ENCODE measurements at regions not wholly inside any gene's neighbourhood (a gene's known extent, or its start where the extent isn't known, plus 50 kb on each side); places are given as distances from the start of the nearest gene placed in this dataset.

DNA sequence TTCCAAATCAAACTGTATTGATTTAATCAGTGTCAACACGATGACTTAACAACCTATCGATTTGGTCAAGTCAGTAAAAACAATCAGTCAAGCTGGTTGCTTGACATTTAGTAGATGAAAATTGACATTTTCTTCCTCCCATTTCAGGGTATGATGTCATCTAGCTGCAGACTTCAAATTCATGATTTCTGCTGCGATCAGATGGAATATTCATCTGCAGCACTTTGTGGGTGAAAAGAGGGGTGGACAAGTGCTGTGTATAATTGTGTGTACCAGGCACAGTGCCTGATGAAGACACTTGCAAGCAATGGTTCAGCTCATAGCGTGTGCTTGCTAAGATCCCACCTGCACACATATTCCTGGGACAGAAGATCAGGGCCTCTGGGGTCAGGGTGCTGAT is 479.8 kb downstream of the DISC1 start:
- BruUV-seq (replicated peaks), result no TSS peak
- Mint-ChIP-seq H3K36me3 (ENCODE audit: insufficient read depth, unreplicated experiment) (no peaks in the 10 kb centered on the region), H3K9me3 (ENCODE audit: unreplicated experiment) (no peaks in the 10 kb centered on the region), H3K27me3 (ENCODE audit: insufficient read depth, unreplicated experiment) (no peaks in the 10 kb centered on the region), H3K27ac (ENCODE audit: low read depth, unreplicated experiment) (no peak overlapping the region), H3K4me1 (ENCODE audit: insufficient read depth, unreplicated experiment) (no peaks in the 10 kb centered on the region), H3K4me3 (ENCODE audit: unreplicated experiment) (no peak overlapping the region)
- ChIA-PET CTCF (no interaction called here), POLR2A (interaction anchor here (0.8 to 1.7 kb wide), 2 partner anchors 21 to 43 kb away, joined by 4 to 6 read pairs; no protein-coding TSS in a partner anchor)
- intact Hi-C loops (cut with micrococcal nuclease), result no loop called here
- DNase-seq (ENCODE audit: unreplicated experiment), result no peak
- TF ChIP-seq, protein P1, sequence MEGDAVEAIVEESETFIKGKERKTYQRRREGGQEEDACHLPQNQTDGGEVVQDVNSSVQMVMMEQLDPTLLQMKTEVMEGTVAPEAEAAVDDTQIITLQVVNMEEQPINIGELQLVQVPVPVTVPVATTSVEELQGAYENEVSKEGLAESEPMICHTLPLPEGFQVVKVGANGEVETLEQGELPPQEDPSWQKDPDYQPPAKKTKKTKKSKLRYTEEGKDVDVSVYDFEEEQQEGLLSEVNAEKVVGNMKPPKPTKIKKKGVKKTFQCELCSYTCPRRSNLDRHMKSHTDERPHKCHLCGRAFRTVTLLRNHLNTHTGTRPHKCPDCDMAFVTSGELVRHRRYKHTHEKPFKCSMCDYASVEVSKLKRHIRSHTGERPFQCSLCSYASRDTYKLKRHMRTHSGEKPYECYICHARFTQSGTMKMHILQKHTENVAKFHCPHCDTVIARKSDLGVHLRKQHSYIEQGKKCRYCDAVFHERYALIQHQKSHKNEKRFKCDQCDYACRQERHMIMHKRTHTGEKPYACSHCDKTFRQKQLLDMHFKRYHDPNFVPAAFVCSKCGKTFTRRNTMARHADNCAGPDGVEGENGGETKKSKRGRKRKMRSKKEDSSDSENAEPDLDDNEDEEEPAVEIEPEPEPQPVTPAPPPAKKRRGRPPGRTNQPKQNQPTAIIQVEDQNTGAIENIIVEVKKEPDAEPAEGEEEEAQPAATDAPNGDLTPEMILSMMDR (IDR thresholded peaks at IDR 0.05; ENCODE audit: unreplicated experiment), result no peak

DNA sequence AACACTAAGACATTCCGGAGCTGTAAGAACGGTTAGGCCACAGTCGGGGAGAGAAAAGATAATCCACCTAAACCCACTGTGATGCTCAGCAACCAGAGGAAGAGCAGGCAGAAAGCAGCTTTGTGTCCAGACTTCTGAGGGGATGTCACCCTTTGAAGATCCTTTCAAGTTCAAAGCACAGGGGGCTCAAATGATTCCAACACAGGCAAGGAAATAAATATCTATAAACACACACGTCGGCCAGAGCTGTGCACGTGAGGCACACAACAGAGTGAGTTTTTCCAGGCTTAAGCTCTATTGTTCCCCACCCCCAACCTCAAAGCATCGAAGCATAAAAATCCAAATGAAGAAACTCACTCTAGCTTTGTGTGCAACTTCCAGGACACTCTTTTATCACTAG is 479.0 kb downstream of the DISC1 start:
- Mint-ChIP-seq H3K4me3 (ENCODE audit: unreplicated experiment) (no peak overlapping the region), H3K4me1 (ENCODE audit: insufficient read depth, unreplicated experiment) (no peaks in the 10 kb centered on the region), H3K36me3 (ENCODE audit: insufficient read depth, unreplicated experiment) (no peaks in the 10 kb centered on the region), H3K27me3 (ENCODE audit: insufficient read depth, unreplicated experiment) (no peaks in the 10 kb centered on the region), H3K27ac (ENCODE audit: low read depth, unreplicated experiment) (no peak overlapping the region), H3K9me3 (ENCODE audit: unreplicated experiment) (no peaks in the 10 kb centered on the region)
- ChIA-PET POLR2A (interaction anchor here (0.7 to 1.7 kb wide), 3 partner anchors 9 to 22 kb away, joined by 3 to 6 read pairs (median 4); no protein-coding TSS in a partner anchor), CTCF (no interaction called here)
- TF ChIP-seq, protein P1 (IDR thresholded peaks at IDR 0.05; ENCODE audit: unreplicated experiment), result no peak
- no TSS peak for BruUV-seq (replicated peaks)
- intact Hi-C loops (cut with micrococcal nuclease), result no loop called here
- DNase-seq (ENCODE audit: unreplicated experiment), result no peak

DNA sequence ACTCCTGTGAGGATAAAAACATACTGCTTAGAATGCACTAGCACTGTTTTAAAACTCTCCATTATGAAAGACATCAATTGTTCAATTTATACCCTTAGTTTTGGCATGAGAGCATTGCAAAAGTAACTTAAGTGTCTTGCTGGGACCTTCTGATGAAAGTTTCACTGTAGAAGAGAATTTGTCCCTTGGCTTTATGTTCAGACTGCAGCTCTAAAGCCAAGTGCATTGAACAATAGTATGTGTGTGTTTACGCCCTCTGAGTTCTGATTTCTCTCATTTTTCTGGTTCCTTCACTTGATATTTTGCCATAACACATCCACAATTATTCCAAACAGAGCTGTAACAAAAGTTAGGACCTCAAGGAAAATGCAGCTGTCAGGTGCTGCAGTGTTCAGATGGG is 474.6 kb downstream of the DISC1 start:
- Mint-ChIP-seq H3K36me3 (ENCODE audit: insufficient read depth, unreplicated experiment) (no peaks in the 10 kb centered on the region), H3K9me3 (ENCODE audit: unreplicated experiment) (peaks cover 10% of the 10 kb centered on the region), H3K27me3 (ENCODE audit: insufficient read depth, unreplicated experiment) (no peaks in the 10 kb centered on the region), H3K27ac (ENCODE audit: low read depth, unreplicated experiment) (no peak overlapping the region), H3K4me1 (ENCODE audit: insufficient read depth, unreplicated experiment) (no peaks in the 10 kb centered on the region), H3K4me3 (ENCODE audit: unreplicated experiment) (no peak overlapping the region)
- TF ChIP-seq, protein P1 (IDR thresholded peaks at IDR 0.05; ENCODE audit: unreplicated experiment), result no peak
- POLR2A ChIA-PET, result no interaction called here
- BruUV-seq (replicated peaks), result no TSS peak
- CTCF ChIA-PET, result no interaction called here
- intact Hi-C loops (cut with micrococcal nuclease), result no loop called here
- no peak for DNase-seq (ENCODE audit: unreplicated experiment)

DNA sequence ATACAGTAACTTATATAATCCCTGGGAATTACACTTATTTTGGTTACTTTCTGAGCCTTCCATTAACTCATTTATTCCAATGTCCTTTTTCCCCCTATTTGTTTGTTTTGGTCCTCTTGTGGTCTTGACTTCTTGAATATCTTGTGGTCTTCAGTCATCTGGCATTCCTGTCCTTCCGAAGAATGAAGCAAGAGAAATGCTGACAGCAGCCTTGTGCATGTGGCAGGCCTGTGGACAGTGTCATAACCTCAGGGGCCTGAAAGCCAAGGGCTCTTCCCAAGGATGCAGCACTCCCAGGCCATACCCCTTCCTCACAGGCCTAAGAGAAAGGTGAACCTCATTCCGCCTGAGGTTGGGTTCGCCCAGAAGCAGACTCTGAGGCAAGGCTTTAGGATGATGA is 470.2 kb downstream of the DISC1 start:
- H3K9me3 Mint-ChIP-seq (ENCODE audit: unreplicated experiment), result peaks cover 10% of the 10 kb centered on the region
- H3K27ac Mint-ChIP-seq (ENCODE audit: low read depth, unreplicated experiment), result no peak overlapping the region
- no peak overlapping the region for H3K4me3 Mint-ChIP-seq (ENCODE audit: unreplicated experiment)
- TF ChIP-seq, protein P1 (IDR thresholded peaks at IDR 0.05; ENCODE audit: unreplicated experiment), result no peak
- ChIA-PET CTCF (no interaction called here), POLR2A (interaction anchor here (1.2 kb wide), 1 partner anchor 14 kb away, joined by 5 read pairs; no protein-coding TSS in a partner anchor)
- BruUV-seq (replicated peaks), result no TSS peak
- no peak for DNase-seq (ENCODE audit: unreplicated experiment)
- no peaks in the 10 kb centered on the region for H3K4me1 Mint-ChIP-seq (ENCODE audit: insufficient read depth, unreplicated experiment)
- intact Hi-C loops (cut with micrococcal nuclease), result no loop called here
- H3K36me3 Mint-ChIP-seq (ENCODE audit: insufficient read depth, unreplicated experiment), result no peaks in the 10 kb centered on the region
- H3K27me3 Mint-ChIP-seq (ENCODE audit: insufficient read depth, unreplicated experiment), result no peaks in the 10 kb centered on the region

Measured in MCF 10A (cell line).